Activated CD8-positive, alpha-beta memory T cell treated with anti-CD3 and anti-CD28 coated beads, Interleukin-2, amount 10 ng/mL, durations not matched to agents 7 days and 5 days (primary cell): ENCODE measurements at regions not wholly inside any gene's neighbourhood (a gene's known extent, or its start where the extent isn't known, plus 50 kb on each side); places are given as distances from the start of the nearest gene placed in this dataset.

Experiments
- ATAC-seq: fragments of 150-1000 bp; cut with Tn5 transposase; one replicate; pipeline ENCODE4 v1.10.0; 2021; ENCODE audit warnings: moderate library complexity
- CTCF ChIA-PET: fragments of 350-600 bp; sonication (Branson Sonifier 250); formaldehyde crosslinking; loops from one replicate; lab custom pipeline; 2021; ENCODE audit warnings: antibody characterized with exemption; lab: Charles Lee
- DNase-seq: peaks from one replicate; pipeline ENCODE4 v3.0.0-alpha.2; 2020
- H3K27ac Mint-ChIP-seq: one replicate; pipeline ENCODE4 v1.8.0; 2021; ENCODE audit warnings: mild to moderate bottlenecking, mixed read lengths
- H3K27me3 Mint-ChIP-seq: one replicate; pipeline ENCODE4 v1.8.0; 2021; ENCODE audit warnings: mixed read lengths
- H3K36me3 Mint-ChIP-seq: one replicate; pipeline ENCODE4 v1.8.0; 2021; ENCODE audit warnings: mild to moderate bottlenecking, mixed read lengths
- H3K4me1 Mint-ChIP-seq: one replicate; pipeline ENCODE4 v1.8.0; 2021; ENCODE audit warnings: mixed read lengths
- H3K4me3 Mint-ChIP-seq: one replicate; pipeline ENCODE4 v1.8.0; 2021; ENCODE audit warnings: mild to moderate bottlenecking, moderate library complexity, mixed read lengths
- H3K9me3 Mint-ChIP-seq: one replicate; pipeline ENCODE4 v1.8.0; 2022; ENCODE audit warnings: low read depth, mixed read lengths

GRCh38 chr14:71336489-71337192 lies 429.4 kb downstream of the PCNX1 start:
- H3K9me3 Mint-ChIP-seq: peaks cover 10% of the 10 kb centered on the region
- H3K4me1 Mint-ChIP-seq: peaks cover 26% of the 10 kb centered on the region
- ATAC-seq: no peak
- H3K27ac Mint-ChIP-seq: no peak overlapping the region
- H3K27me3 Mint-ChIP-seq: no peaks in the 10 kb centered on the region
- H3K36me3 Mint-ChIP-seq: peaks cover 55% of the 10 kb centered on the region
- CTCF ChIA-PET: no interaction called here
- no peak for DNase-seq
- H3K4me3 Mint-ChIP-seq: no peak overlapping the region

- CTCF ChIA-PET: no interaction called here
- H3K4me1 Mint-ChIP-seq: peaks cover 15% of the 10 kb centered on the region
- H3K4me3 Mint-ChIP-seq: no peak overlapping the region
- no peaks in the 10 kb centered on the region for H3K27me3 Mint-ChIP-seq
- H3K9me3 Mint-ChIP-seq: peaks cover 10% of the 10 kb centered on the region
- peaks cover 52% of the 10 kb centered on the region for H3K36me3 Mint-ChIP-seq
- no peak for ATAC-seq
- no peak for DNase-seq
- H3K27ac Mint-ChIP-seq: no peak overlapping the region
These were observed 430.9 kb downstream of the PCNX1 start for GRCh38 chr14:71338153-71338552.

GRCh38 chr14:71339650-71340415 lies 432.6 kb downstream of the PCNX1 start:
- Mint-ChIP-seq H3K4me1 (peaks cover 6% of the 10 kb centered on the region), H3K4me3 (no peak overlapping the region), H3K27me3 (no peaks in the 10 kb centered on the region), H3K36me3 (peaks cover 44% of the 10 kb centered on the region), H3K9me3 (peaks cover 10% of the 10 kb centered on the region), H3K27ac (no peak overlapping the region)
- CTCF ChIA-PET: interaction anchor here (0.5 to 1.3 kb wide), 3 partner anchors 9 to 170 kb away, joined by 3 read pairs; no protein-coding TSS in a partner anchor
- no peak for ATAC-seq
- DNase-seq: no peak

- H3K4me1 Mint-ChIP-seq: peaks cover 8% of the 10 kb centered on the region
- no peak for ATAC-seq
- CTCF ChIA-PET: interaction anchor here (1.1 to 1.3 kb wide), 2 partner anchors 10 kb away, joined by 3 read pairs; no protein-coding TSS in a partner anchor
- H3K27ac Mint-ChIP-seq: no peak overlapping the region
- peaks cover 7% of the 10 kb centered on the region for H3K9me3 Mint-ChIP-seq
- no peak overlapping the region for H3K4me3 Mint-ChIP-seq
- peaks cover 43% of the 10 kb centered on the region for H3K36me3 Mint-ChIP-seq
- no peaks in the 10 kb centered on the region for H3K27me3 Mint-ChIP-seq
- no peak for DNase-seq
These were observed 433.9 kb downstream of the PCNX1 start for GRCh38 chr14:71341156-71341555.

- H3K27me3 Mint-ChIP-seq: no peaks in the 10 kb centered on the region
- H3K36me3 Mint-ChIP-seq: peaks cover 36% of the 10 kb centered on the region
- H3K4me1 Mint-ChIP-seq: peaks cover 20% of the 10 kb centered on the region
- H3K4me3 Mint-ChIP-seq: no peak overlapping the region
- H3K27ac Mint-ChIP-seq: no peak overlapping the region
- no peaks in the 10 kb centered on the region for H3K9me3 Mint-ChIP-seq
- DNase-seq: no peak
- no peak for ATAC-seq
- CTCF ChIA-PET: interaction anchor here (1.5 kb wide), 1 partner anchor 409 kb away, joined by 4 read pairs; no protein-coding TSS in a partner anchor
These were observed 436.5 kb downstream of the PCNX1 start for GRCh38 chr14:71343724-71344123.

GRCh38 chr14:71344506-71344905 lies 437.2 kb downstream of the PCNX1 start:
- CTCF ChIA-PET: interaction anchor here (1.5 kb wide), 1 partner anchor 408 kb away, joined by 4 read pairs; no protein-coding TSS in a partner anchor
- ATAC-seq (no peak), DNase-seq (no peak)
- Mint-ChIP-seq H3K4me1 (peaks cover 28% of the 10 kb centered on the region), H3K9me3 (no peaks in the 10 kb centered on the region), H3K36me3 (peaks cover 43% of the 10 kb centered on the region), H3K27ac (no peak overlapping the region), H3K4me3 (no peak overlapping the region), H3K27me3 (no peaks in the 10 kb centered on the region)

- no peak for ATAC-seq
- Mint-ChIP-seq H3K9me3 (peaks cover under 1% of the 10 kb centered on the region), H3K4me3 (no peak overlapping the region), H3K27ac (no peak overlapping the region), H3K4me1 (peaks cover 33% of the 10 kb centered on the region), H3K36me3 (peaks cover 50% of the 10 kb centered on the region), H3K27me3 (no peaks in the 10 kb centered on the region)
- CTCF ChIA-PET: interaction anchor here (1.1 kb wide), 1 partner anchor 13 kb away, joined by 3 read pairs; no protein-coding TSS in a partner anchor
- DNase-seq: no peak
These were observed 439.4 kb downstream of the PCNX1 start for GRCh38 chr14:71346685-71347084.

GRCh38 chr14:71348394-71348793 lies 441.1 kb downstream of the PCNX1 start:
- H3K9me3 Mint-ChIP-seq: peaks cover 10% of the 10 kb centered on the region
- DNase-seq: no peak
- CTCF ChIA-PET: no interaction called here
- no peak for ATAC-seq
- H3K27ac Mint-ChIP-seq: no peak overlapping the region
- peaks cover 33% of the 10 kb centered on the region for H3K4me1 Mint-ChIP-seq
- no peak overlapping the region for H3K4me3 Mint-ChIP-seq
- peaks cover 60% of the 10 kb centered on the region for H3K36me3 Mint-ChIP-seq
- H3K27me3 Mint-ChIP-seq: no peaks in the 10 kb centered on the region

GRCh38 chr14:71348817-71349216 lies 441.6 kb downstream of the PCNX1 start:
- DNase-seq (no peak), ATAC-seq (no peak)
- peaks cover 61% of the 10 kb centered on the region for H3K36me3 Mint-ChIP-seq
- H3K4me3 Mint-ChIP-seq: no peak overlapping the region
- H3K27me3 Mint-ChIP-seq: no peaks in the 10 kb centered on the region
- H3K9me3 Mint-ChIP-seq: peaks cover 10% of the 10 kb centered on the region
- H3K4me1 Mint-ChIP-seq: peaks cover 33% of the 10 kb centered on the region
- CTCF ChIA-PET: no interaction called here
- H3K27ac Mint-ChIP-seq: no peak overlapping the region

GRCh38 chr14:71354142-71354541 lies 446.9 kb downstream of the PCNX1 start:
- Mint-ChIP-seq H3K9me3 (peaks cover 20% of the 10 kb centered on the region), H3K4me1 (peaks cover 20% of the 10 kb centered on the region), H3K4me3 (no peak overlapping the region), H3K36me3 (peaks cover 68% of the 10 kb centered on the region), H3K27ac (no peak overlapping the region), H3K27me3 (no peaks in the 10 kb centered on the region)
- CTCF ChIA-PET: no interaction called here
- DNase-seq (no peak), ATAC-seq (no peak)

GRCh38 chr14:71354801-71355200 lies 447.5 kb downstream of the PCNX1 start:
- Mint-ChIP-seq H3K4me3 (no peak overlapping the region), H3K36me3 (peaks cover 68% of the 10 kb centered on the region), H3K4me1 (peaks cover 19% of the 10 kb centered on the region)

GRCh38 chr14:71355324-71356201 lies 448.3 kb downstream of the PCNX1 start:
- Mint-ChIP-seq H3K4me3 (no peak overlapping the region), H3K9me3 (peaks cover 24% of the 10 kb centered on the region), H3K27ac (no peak overlapping the region), H3K36me3 (peaks cover 66% of the 10 kb centered on the region), H3K4me1 (peaks cover 21% of the 10 kb centered on the region), H3K27me3 (no peaks in the 10 kb centered on the region)
- DNase-seq: no peak
- no peak for ATAC-seq
- CTCF ChIA-PET: interaction anchor here (0.6 kb wide), 1 partner anchor 48 kb away, joined by 4 read pairs; no protein-coding TSS in a partner anchor

More at GRCh38 chr14:71354801-71355200, 447.5 kb downstream of the PCNX1 start:
- CTCF ChIA-PET: no interaction called here
- Mint-ChIP-seq H3K27me3 (no peaks in the 10 kb centered on the region), H3K27ac (no peak overlapping the region), H3K9me3 (peaks cover 22% of the 10 kb centered on the region)
- ATAC-seq: no peak
- no peak for DNase-seq
